Ovary (tissue), 7 donors: ENCODE measurements at regions not wholly inside any gene's neighbourhood (a gene's known extent, or its start where the extent isn't known, plus 50 kb on each side); places are given as distances from the start of the nearest gene placed in this dataset.
A peak's percentile ranks its signal among the peaks of the same experiment; 100 is the strongest.

Experiments
- DNase-seq, 5 donors: peaks; one replicate each; pipeline ENCODE4 v3.0.0-alpha.2; 2019 to 2020
- H3K27ac ChIP-seq, 2 donors: fragments of 200-600 bp; one replicate each; pipeline versions ENCODE4 v1.5.1 to v1.8.0; 2019 to 2022
- H3K27me3 ChIP-seq: fragments of 200-600 bp; one replicate; pipeline ENCODE4 v1.8.0; 2022
- H3K36me3 ChIP-seq: fragments of 200-600 bp; sonication (generic); one replicate; pipeline ENCODE4 v1.5.1; 2019
- H3K4me1 ChIP-seq: one replicate; pipeline ENCODE4 v1.8.1; 2013; ENCODE audit warnings: mild to moderate bottlenecking, moderate library complexity; ENCODE audit not compliant: insufficient read depth
- H3K4me3 ChIP-seq: fragments of 200-600 bp; sonication (generic); one replicate; pipeline ENCODE4 v1.5.1; 2017
- H3K9me3 ChIP-seq, 2 donors: fragments of 200-600 bp in 1 of 2; sonication (generic) in 1 of 2; one replicate each; pipeline versions ENCODE4 v1.5.1 to v1.8.1; 2013 to 2019; ENCODE audit warnings: mild to moderate bottlenecking in 1 of 2, moderate library complexity in 1 of 2
- EP300 ChIP-seq: sonication (generic); formaldehyde crosslinking; IDR thresholded peaks from one replicate; pipeline ENCODE4 v1.6.1; 2017; ENCODE audit warnings: antibody characterized with exemption
- POLR2A ChIP-seq: fragments of 450-650 bp; IDR thresholded peaks from one replicate; pipeline ENCODE4 v1.6.1; 2017; ENCODE audit warnings: antibody characterized with exemption, mild to moderate bottlenecking, moderate library complexity
- WGBS, 3 donors: extraction: QIAGEN DNeasy Blood & Tissue Kit in 1 of 3; methylation state at CpG; one replicate each; pipeline versions ENCODE4 v1.1.5 to v1.1.7; 2013 to 2017; 5-methylcytosine and 5-hydroxymethylcytosine counted together
- intact Hi-C, 4 donors: fragments of 100-400 bp; cut with DNase I; formaldehyde crosslinking; loops; one replicate each; pipeline versions ENCODE4 v1.11.0 to v1.15.1; 2022 to 2023
- TF ChIP-seq, protein P1 (sequence below), 3 donors: fragments of 450-650 bp in 2 of 3; fragments of 200-600 bp in 1 of 3; IDR thresholded peaks; one replicate each; pipeline versions ENCODE4 v1.5.1 to v1.8.0; 2016 to 2022; ENCODE audit warnings: antibody characterized with exemption in 3 of 3, mild to moderate bottlenecking in 1 of 3
- donor health status: DM: no; HTN: no; CAD: no; lungs with moderate emphysema.
- donor health status: DM: no; HTN: no; CAD: no.
- donor health status: Bipolar disorder and iron deficiency.
- donor health status: DM: no; HTN: no; CAD: no.
- donor health status: DM: yes; HTN: yes; CAD: no.

DNA sequence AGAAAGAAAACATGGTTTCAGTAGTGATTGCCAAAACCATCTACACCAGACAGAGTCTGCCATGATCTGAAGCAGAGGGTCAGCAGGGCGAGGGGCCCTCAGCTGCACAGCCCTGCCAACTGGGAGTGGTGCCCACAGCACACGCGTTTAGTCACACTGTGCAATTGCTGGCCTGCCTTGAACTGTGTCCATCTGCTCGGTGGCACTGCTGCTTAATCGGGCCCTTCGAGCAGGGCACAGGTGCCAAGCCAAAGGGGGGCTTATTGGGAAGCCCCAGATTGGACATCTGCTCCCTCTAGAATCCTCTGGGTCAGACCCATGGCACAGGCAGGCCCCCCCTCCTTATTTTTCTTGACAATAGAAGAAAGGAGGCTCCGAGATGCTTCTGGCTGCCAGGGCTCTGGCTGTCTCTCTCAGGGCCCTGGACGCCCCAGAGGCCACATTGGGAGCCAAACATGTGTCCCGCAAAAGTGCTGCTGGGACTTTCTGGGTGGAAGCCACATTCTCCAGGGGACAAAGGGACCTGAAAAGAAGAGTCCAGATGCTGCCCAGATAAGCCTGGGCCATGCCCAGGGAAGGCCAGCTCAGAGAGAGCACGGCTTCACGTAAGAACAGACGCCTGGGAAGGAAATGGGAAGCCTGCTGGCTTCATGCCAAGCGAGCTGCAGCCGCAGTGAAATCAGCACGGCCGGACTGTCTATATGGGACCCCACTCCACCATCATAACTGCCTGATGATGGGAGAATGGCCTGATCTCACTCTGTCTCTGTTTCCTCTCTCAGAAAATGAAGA lies 349.2 kb downstream of the GADD45G start:
- intact Hi-C loops: no loop called here
- 55 to 61% (median 58%) methylated on average over 16 of the region's 16 CpGs for WGBS, 3 donors

DNA sequence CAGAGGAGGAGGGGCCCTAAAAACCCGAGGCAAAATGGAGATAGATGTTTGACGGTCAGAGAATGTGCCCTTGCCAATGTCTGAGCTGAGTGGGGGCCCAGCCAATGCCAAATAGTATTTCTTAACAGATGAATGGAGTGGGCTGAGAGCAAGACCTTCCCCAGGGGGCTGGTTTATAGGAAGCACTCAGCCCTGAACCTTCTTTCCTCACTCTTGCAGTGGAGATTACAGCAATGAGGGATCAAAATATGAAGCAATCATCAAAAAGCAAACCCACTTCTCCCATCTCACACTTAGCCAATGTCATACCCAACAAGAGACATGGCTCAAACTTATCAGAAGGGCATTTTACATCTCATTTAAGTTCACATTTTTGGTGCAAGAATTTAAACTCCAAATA lies 350.3 kb downstream of the GADD45G start:
- no peaks in the 10 kb centered on the region for H3K36me3 ChIP-seq
- H3K27ac ChIP-seq: no peak overlapping the region
- no peaks in the 10 kb centered on the region for H3K27me3 ChIP-seq
- H3K9me3 ChIP-seq: no peaks in the 10 kb centered on the region
- no peaks in the 10 kb centered on the region for H3K4me1 ChIP-seq
- TF ChIP-seq EP300: no peak
- TF ChIP-seq, protein P1, sequence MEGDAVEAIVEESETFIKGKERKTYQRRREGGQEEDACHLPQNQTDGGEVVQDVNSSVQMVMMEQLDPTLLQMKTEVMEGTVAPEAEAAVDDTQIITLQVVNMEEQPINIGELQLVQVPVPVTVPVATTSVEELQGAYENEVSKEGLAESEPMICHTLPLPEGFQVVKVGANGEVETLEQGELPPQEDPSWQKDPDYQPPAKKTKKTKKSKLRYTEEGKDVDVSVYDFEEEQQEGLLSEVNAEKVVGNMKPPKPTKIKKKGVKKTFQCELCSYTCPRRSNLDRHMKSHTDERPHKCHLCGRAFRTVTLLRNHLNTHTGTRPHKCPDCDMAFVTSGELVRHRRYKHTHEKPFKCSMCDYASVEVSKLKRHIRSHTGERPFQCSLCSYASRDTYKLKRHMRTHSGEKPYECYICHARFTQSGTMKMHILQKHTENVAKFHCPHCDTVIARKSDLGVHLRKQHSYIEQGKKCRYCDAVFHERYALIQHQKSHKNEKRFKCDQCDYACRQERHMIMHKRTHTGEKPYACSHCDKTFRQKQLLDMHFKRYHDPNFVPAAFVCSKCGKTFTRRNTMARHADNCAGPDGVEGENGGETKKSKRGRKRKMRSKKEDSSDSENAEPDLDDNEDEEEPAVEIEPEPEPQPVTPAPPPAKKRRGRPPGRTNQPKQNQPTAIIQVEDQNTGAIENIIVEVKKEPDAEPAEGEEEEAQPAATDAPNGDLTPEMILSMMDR (IDR thresholded peaks at IDR 0.05): no peak
- TF ChIP-seq POLR2A: no peak
- H3K4me3 ChIP-seq: no peak overlapping the region
- WGBS, 3 donors: 63 to 73% (median 71%) methylated on average over 2 of the region's 2 CpGs
- DNase-seq: no peak
- intact Hi-C loops: no loop called here

More for the DNA sequence above, 349.2 kb downstream of the GADD45G start:
- Histone ChIP-seq H3K27me3 (no peaks in the 10 kb centered on the region), H3K36me3 (no peaks in the 10 kb centered on the region), H3K4me1 (no peaks in the 10 kb centered on the region), H3K27ac (no peak overlapping the region), H3K4me3 (no peak overlapping the region), H3K9me3 (no peaks in the 10 kb centered on the region)
- peak in 1 of 5 donors; percentile 40 for DNase-seq
- TF ChIP-seq EP300 (no peak), POLR2A (no peak)
- TF ChIP-seq, protein P1 (IDR thresholded peaks at IDR 0.05): no peak

DNA sequence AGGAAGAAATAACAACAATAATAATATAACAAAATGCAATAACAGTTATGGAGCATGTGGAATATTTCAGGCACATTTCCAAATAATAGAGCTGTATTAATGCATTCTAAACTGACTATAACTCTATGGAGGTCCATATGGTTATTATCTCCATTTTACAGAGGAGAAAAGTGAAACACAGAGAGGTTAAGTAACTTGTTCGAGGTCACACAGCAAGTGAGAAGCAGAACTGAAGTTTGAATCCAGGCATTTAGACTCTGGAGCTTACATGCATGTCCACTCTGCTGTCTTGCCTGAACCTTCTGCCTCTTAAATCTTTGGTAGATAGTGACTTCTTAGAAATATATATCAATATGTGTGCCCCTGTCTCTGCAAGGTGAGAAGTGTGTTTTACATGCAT lies 350.8 kb downstream of the GADD45G start:
- H3K4me1 ChIP-seq: no peaks in the 10 kb centered on the region
- H3K36me3 ChIP-seq: no peaks in the 10 kb centered on the region
- 80 to 93% (median 81%) methylated on average over 1 of the region's 1 CpG for WGBS, 3 donors
- H3K9me3 ChIP-seq: no peaks in the 10 kb centered on the region
- intact Hi-C loops: no loop called here
- TF ChIP-seq EP300: no peak
- TF ChIP-seq POLR2A: no peak
- TF ChIP-seq, protein P1 (IDR thresholded peaks at IDR 0.05): no peak
- H3K27me3 ChIP-seq: no peaks in the 10 kb centered on the region
- H3K27ac ChIP-seq: no peak overlapping the region
- no peak overlapping the region for H3K4me3 ChIP-seq
- DNase-seq: no peak

DNA sequence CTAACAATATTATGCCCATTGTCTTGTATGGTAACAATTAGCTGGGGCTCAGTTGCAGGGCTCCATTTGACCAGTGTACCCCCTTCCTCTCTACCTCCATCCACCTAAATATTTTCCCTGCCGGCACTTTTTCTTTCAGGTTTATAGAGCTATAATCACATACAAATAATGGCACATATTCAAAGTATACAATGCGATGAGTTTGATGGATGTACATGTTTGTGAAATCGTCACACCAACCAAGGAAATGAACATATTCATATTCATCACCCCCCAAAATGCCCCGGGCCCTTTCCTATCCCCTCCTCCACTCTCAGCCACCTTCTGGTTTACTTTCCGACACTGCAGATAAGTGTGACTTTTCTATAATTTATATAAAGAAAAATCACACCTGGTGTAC lies 351.5 kb downstream of the GADD45G start:
- DNase-seq: no peak
- WGBS, 3 donors: 53 to 72% (median 62%) methylated on average over 5 of the region's 5 CpGs
- Histone ChIP-seq H3K9me3 (no peaks in the 10 kb centered on the region), H3K4me1 (no peaks in the 10 kb centered on the region), H3K27ac (no peak overlapping the region), H3K36me3 (no peaks in the 10 kb centered on the region), H3K4me3 (no peak overlapping the region), H3K27me3 (no peaks in the 10 kb centered on the region)
- TF ChIP-seq EP300: no peak
- intact Hi-C loops: no loop called here

DNA sequence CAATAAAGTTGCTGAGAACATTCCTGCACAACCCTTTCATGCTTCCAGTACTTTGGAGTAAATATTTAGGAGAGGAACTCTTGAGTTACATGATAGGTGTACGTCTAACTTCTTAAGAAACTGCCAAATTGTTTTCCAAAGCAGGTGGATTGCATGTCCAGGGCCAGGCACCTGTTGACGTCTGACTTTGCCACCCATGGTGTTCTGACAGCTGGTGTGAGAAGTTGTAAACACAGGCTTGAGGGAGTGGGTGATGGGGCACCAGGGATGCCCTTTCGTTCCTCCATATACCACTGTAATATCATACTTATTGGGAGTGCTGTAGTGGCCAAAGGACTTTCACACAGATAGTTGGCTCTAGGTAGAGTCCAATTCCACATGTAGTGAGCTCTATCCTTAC lies 352.1 kb downstream of the GADD45G start:
- Histone ChIP-seq H3K9me3 (no peaks in the 10 kb centered on the region), H3K27me3 (no peaks in the 10 kb centered on the region), H3K27ac (no peak overlapping the region), H3K4me1 (peaks cover 4% of the 10 kb centered on the region), H3K4me3 (no peak overlapping the region), H3K36me3 (no peaks in the 10 kb centered on the region)
- no peak for DNase-seq
- TF ChIP-seq EP300: no peak
- no peak for TF ChIP-seq POLR2A
- TF ChIP-seq, protein P1 (IDR thresholded peaks at IDR 0.05): no peak
- 48 to 64% (median 48%) methylated on average over 3 of the region's 3 CpGs for WGBS, 3 donors
- intact Hi-C loops: no loop called here
